ENCODE measurements at regions not wholly inside any gene's neighbourhood (a gene's known extent, or its start where the extent isn't known, plus 50 kb on each side); places are given as distances from the start of the nearest gene placed in this dataset.
A peak's percentile ranks its signal among the peaks of the same experiment; 100 is the strongest.

GRCh38 chr6:125662296-125662695 lies 87.1 kb upstream of the HEY2 start:
- no peak for DNase-seq

- DNase-seq: no peak
These were observed 84.1 kb upstream of the HEY2 start for GRCh38 chr6:125665295-125665814.

GRCh38 chr6:125667326-125667725 lies 82.1 kb upstream of the HEY2 start:
- DNase-seq: no peak

- no peak for DNase-seq
These were observed 81.4 kb upstream of the HEY2 start for GRCh38 chr6:125668071-125668470.

GRCh38 chr6:125670568-125670967 lies 78.9 kb upstream of the HEY2 start:
- DNase-seq: peak; percentile 33

GRCh38 chr6:125671323-125671722 lies 78.1 kb upstream of the HEY2 start:
- no peak for DNase-seq

GRCh38 chr6:125674230-125674629 lies 75.2 kb upstream of the HEY2 start:
- peak; percentile 17 for DNase-seq

- DNase-seq: no peak
These were observed 70.8 kb upstream of the HEY2 start for GRCh38 chr6:125678601-125679000.

- DNase-seq: no peak
These were observed 70.3 kb upstream of the HEY2 start for GRCh38 chr6:125679128-125679527.

GRCh38 chr6:125679651-125680050 lies 69.8 kb upstream of the HEY2 start:
- no peak for DNase-seq

- DNase-seq: no peak
These were observed 66.5 kb upstream of the HEY2 start for GRCh38 chr6:125682939-125683338.

- no peak for DNase-seq
These were observed 61.3 kb upstream of the HEY2 start for GRCh38 chr6:125688138-125688537.

GRCh38 chr6:125693480-125693879 lies 56.0 kb upstream of the HEY2 start:
- DNase-seq: no peak

- peak; percentile 24 for DNase-seq
These were observed 49.8 kb upstream of the HEY2 start for GRCh38 chr6:125699591-125699990.

Data from eye (tissue), 1 donor.